ENCODE measurements at regions not wholly inside any gene's neighbourhood (a gene's known extent, or its start where the extent isn't known, plus 50 kb on each side); places are given as distances from the start of the nearest gene placed in this dataset.

- no peaks in the 10 kb centered on the region for H3K9me3 Mint-ChIP-seq
- intact Hi-C loops (cut with micrococcal nuclease), result no loop called here
- no peak overlapping the region for H3K4me3 Mint-ChIP-seq
- H3K27ac Mint-ChIP-seq, result no peak overlapping the region
- DNase-seq, result no peak
- peaks cover 4% of the 10 kb centered on the region for H3K27me3 Mint-ChIP-seq
- peaks cover 3% of the 10 kb centered on the region for H3K4me1 Mint-ChIP-seq
- no peaks in the 10 kb centered on the region for H3K36me3 Mint-ChIP-seq (ENCODE audit: low read depth)
Measured at GRCh38 chr1:87451229-87451920, 122.7 kb downstream of the LMO4 start.

GRCh38 chr1:87452648-87453047 is 124.0 kb downstream of the LMO4 start:
- Mint-ChIP-seq H3K9me3 (no peaks in the 10 kb centered on the region), H3K4me3 (no peak overlapping the region), H3K36me3 (ENCODE audit: low read depth) (no peaks in the 10 kb centered on the region), H3K27me3 (peaks cover 4% of the 10 kb centered on the region), H3K27ac (no peak overlapping the region), H3K4me1 (peaks cover 3% of the 10 kb centered on the region)
- no peak for DNase-seq
- intact Hi-C loops (cut with micrococcal nuclease), result no loop called here

GRCh38 chr1:87457408-87457807 is 128.7 kb downstream of the LMO4 start:
- intact Hi-C loops (cut with micrococcal nuclease), result no loop called here
- H3K27me3 Mint-ChIP-seq, result peaks cover 9% of the 10 kb centered on the region
- H3K4me3 Mint-ChIP-seq, result no peak overlapping the region
- H3K9me3 Mint-ChIP-seq, result no peaks in the 10 kb centered on the region
- H3K4me1 Mint-ChIP-seq, result no peaks in the 10 kb centered on the region
- H3K36me3 Mint-ChIP-seq (ENCODE audit: low read depth), result no peaks in the 10 kb centered on the region
- H3K27ac Mint-ChIP-seq, result no peak overlapping the region
- no peak for DNase-seq

- Mint-ChIP-seq H3K36me3 (ENCODE audit: low read depth) (no peaks in the 10 kb centered on the region), H3K4me3 (no peak overlapping the region), H3K27me3 (peaks cover 12% of the 10 kb centered on the region), H3K4me1 (no peaks in the 10 kb centered on the region), H3K27ac (no peak overlapping the region), H3K9me3 (no peaks in the 10 kb centered on the region)
- intact Hi-C loops (cut with micrococcal nuclease), result no loop called here
- no peak for DNase-seq
Measured at GRCh38 chr1:87462894-87463293, 134.2 kb downstream of the LMO4 start.

GRCh38 chr1:87464022-87464490 is 135.4 kb downstream of the LMO4 start:
- Mint-ChIP-seq H3K4me1 (no peaks in the 10 kb centered on the region), H3K36me3 (ENCODE audit: low read depth) (no peaks in the 10 kb centered on the region), H3K27me3 (peaks cover 12% of the 10 kb centered on the region), H3K27ac (no peak overlapping the region), H3K4me3 (no peak overlapping the region), H3K9me3 (no peaks in the 10 kb centered on the region)
- intact Hi-C loops (cut with micrococcal nuclease), result no loop called here
- peak; percentile 28 for DNase-seq

- DNase-seq, result peak; percentile 34
- no peaks in the 10 kb centered on the region for H3K4me1 Mint-ChIP-seq
- no peaks in the 10 kb centered on the region for H3K36me3 Mint-ChIP-seq (ENCODE audit: low read depth)
- no peak overlapping the region for H3K27ac Mint-ChIP-seq
- intact Hi-C loops (cut with micrococcal nuclease), result no loop called here
- H3K4me3 Mint-ChIP-seq, result no peak overlapping the region
- H3K9me3 Mint-ChIP-seq, result no peaks in the 10 kb centered on the region
- peaks cover 15% of the 10 kb centered on the region for H3K27me3 Mint-ChIP-seq
Measured at GRCh38 chr1:87466621-87467020, 137.9 kb downstream of the LMO4 start.

- no peak overlapping the region for H3K27ac Mint-ChIP-seq
- DNase-seq, result peak; percentile 7
- no peaks in the 10 kb centered on the region for H3K36me3 Mint-ChIP-seq (ENCODE audit: low read depth)
- intact Hi-C loops (cut with micrococcal nuclease), result no loop called here
- H3K4me3 Mint-ChIP-seq, result no peak overlapping the region
- no peaks in the 10 kb centered on the region for H3K9me3 Mint-ChIP-seq
- peaks cover 4% of the 10 kb centered on the region for H3K27me3 Mint-ChIP-seq
- H3K4me1 Mint-ChIP-seq, result no peaks in the 10 kb centered on the region
Measured at GRCh38 chr1:87472716-87473115, 144.0 kb downstream of the LMO4 start.

- DNase-seq, result no peak
- no peaks in the 10 kb centered on the region for H3K36me3 Mint-ChIP-seq (ENCODE audit: low read depth)
- H3K4me3 Mint-ChIP-seq, result no peak overlapping the region
- intact Hi-C loops (cut with micrococcal nuclease), result no loop called here
- H3K4me1 Mint-ChIP-seq, result no peaks in the 10 kb centered on the region
- H3K27me3 Mint-ChIP-seq, result peaks cover 4% of the 10 kb centered on the region
- no peak overlapping the region for H3K27ac Mint-ChIP-seq
- no peaks in the 10 kb centered on the region for H3K9me3 Mint-ChIP-seq
Measured at GRCh38 chr1:87473203-87473661, 144.6 kb downstream of the LMO4 start.

- H3K36me3 Mint-ChIP-seq (ENCODE audit: low read depth), result no peaks in the 10 kb centered on the region
- H3K9me3 Mint-ChIP-seq, result no peaks in the 10 kb centered on the region
- H3K4me1 Mint-ChIP-seq, result no peaks in the 10 kb centered on the region
- intact Hi-C loops (cut with micrococcal nuclease), result no loop called here
- no peak overlapping the region for H3K4me3 Mint-ChIP-seq
- H3K27ac Mint-ChIP-seq, result no peak overlapping the region
- DNase-seq, result peak; percentile 31
- peaks cover 4% of the 10 kb centered on the region for H3K27me3 Mint-ChIP-seq
Measured at GRCh38 chr1:87474098-87474497, 145.4 kb downstream of the LMO4 start.

GRCh38 chr1:87478231-87478630 is 149.6 kb downstream of the LMO4 start:
- Mint-ChIP-seq H3K9me3 (no peaks in the 10 kb centered on the region), H3K27me3 (peaks cover 4% of the 10 kb centered on the region), H3K36me3 (ENCODE audit: low read depth) (no peaks in the 10 kb centered on the region), H3K27ac (no peak overlapping the region), H3K4me1 (no peaks in the 10 kb centered on the region), H3K4me3 (no peak overlapping the region)
- DNase-seq, result peak; percentile 38
- intact Hi-C loops (cut with micrococcal nuclease), result no loop called here

GRCh38 chr1:87495147-87495546 is 166.5 kb downstream of the LMO4 start:
- H3K9me3 Mint-ChIP-seq, result no peaks in the 10 kb centered on the region
- H3K4me3 Mint-ChIP-seq, result no peak overlapping the region
- intact Hi-C loops (cut with micrococcal nuclease), result no loop called here
- H3K27me3 Mint-ChIP-seq, result peaks cover 4% of the 10 kb centered on the region
- H3K4me1 Mint-ChIP-seq, result no peaks in the 10 kb centered on the region
- H3K36me3 Mint-ChIP-seq (ENCODE audit: low read depth), result no peaks in the 10 kb centered on the region
- no peak overlapping the region for H3K27ac Mint-ChIP-seq
- no peak for DNase-seq

GRCh38 chr1:87495870-87496269 is 167.2 kb downstream of the LMO4 start:
- no peak for DNase-seq
- no peak overlapping the region for H3K4me3 Mint-ChIP-seq
- no peaks in the 10 kb centered on the region for H3K4me1 Mint-ChIP-seq
- intact Hi-C loops (cut with micrococcal nuclease), result no loop called here
- H3K36me3 Mint-ChIP-seq (ENCODE audit: low read depth), result no peaks in the 10 kb centered on the region
- H3K9me3 Mint-ChIP-seq, result no peaks in the 10 kb centered on the region
- H3K27me3 Mint-ChIP-seq, result peaks cover 4% of the 10 kb centered on the region
- H3K27ac Mint-ChIP-seq, result no peak overlapping the region

GRCh38 chr1:87497380-87498203 is 168.9 kb downstream of the LMO4 start:
- Mint-ChIP-seq H3K27me3 (peaks cover 4% of the 10 kb centered on the region), H3K36me3 (ENCODE audit: low read depth) (no peaks in the 10 kb centered on the region), H3K4me1 (no peaks in the 10 kb centered on the region), H3K27ac (no peak overlapping the region), H3K4me3 (no peak overlapping the region), H3K9me3 (no peaks in the 10 kb centered on the region)
- intact Hi-C loops (cut with micrococcal nuclease), result no loop called here
- no peak for DNase-seq

GRCh38 chr1:87501738-87502137 is 173.1 kb downstream of the LMO4 start:
- Mint-ChIP-seq H3K4me3 (no peak overlapping the region), H3K27ac (no peak overlapping the region), H3K9me3 (no peaks in the 10 kb centered on the region), H3K27me3 (peaks cover 4% of the 10 kb centered on the region), H3K4me1 (no peaks in the 10 kb centered on the region), H3K36me3 (ENCODE audit: low read depth) (no peaks in the 10 kb centered on the region)
- DNase-seq, result no peak
- intact Hi-C loops (cut with micrococcal nuclease), result loop anchor here (10.0 kb wide), 1 partner anchor 177 kb away; the partner anchor contains the start of gene LMO4
